Muscle layer of colon (tissue), 2 donors: ENCODE measurements at regions not wholly inside any gene's neighbourhood (a gene's known extent, or its start where the extent isn't known, plus 50 kb on each side); places are given as distances from the start of the nearest gene placed in this dataset.

Source experiments
- H3K27ac ChIP-seq: one replicate; pipeline ENCODE4 v1.7.0; 2013; ENCODE audit warnings: low read depth, mild to moderate bottlenecking, low read length, moderate library complexity
- H3K27me3 ChIP-seq, 2 donors: one replicate each; pipeline ENCODE4 v1.7.0; 2013; ENCODE audit warnings: low read length in 2 of 2, mild to moderate bottlenecking in 2 of 2; ENCODE audit not compliant: insufficient read depth in 2 of 2, control insufficient read depth in 1 of 2
- H3K36me3 ChIP-seq: one replicate; pipeline ENCODE4 v1.7.0; 2013; ENCODE audit warnings: mild to moderate bottlenecking, low read length; ENCODE audit not compliant: insufficient read depth
- H3K4me1 ChIP-seq: one replicate; pipeline ENCODE4 v1.7.0; 2013; ENCODE audit warnings: mild to moderate bottlenecking, low read length; ENCODE audit not compliant: insufficient read depth
- H3K4me3 ChIP-seq, 2 donors: one replicate each; pipeline ENCODE4 v1.7.0; 2013; ENCODE audit warnings: low read length in 2 of 2, low read depth in 1 of 2, mild to moderate bottlenecking in 1 of 2, moderate library complexity in 1 of 2
- H3K9ac ChIP-seq: one replicate; pipeline ENCODE4 v1.7.0; 2013; ENCODE audit warnings: low read length
- H3K9me3 ChIP-seq: one replicate; pipeline ENCODE4 v1.7.0; 2013; ENCODE audit warnings: mild to moderate bottlenecking, low read length
- donor health status: abdominal sarcoma.
- donor health status: Adenocarcinoma of cecum.

DNA sequence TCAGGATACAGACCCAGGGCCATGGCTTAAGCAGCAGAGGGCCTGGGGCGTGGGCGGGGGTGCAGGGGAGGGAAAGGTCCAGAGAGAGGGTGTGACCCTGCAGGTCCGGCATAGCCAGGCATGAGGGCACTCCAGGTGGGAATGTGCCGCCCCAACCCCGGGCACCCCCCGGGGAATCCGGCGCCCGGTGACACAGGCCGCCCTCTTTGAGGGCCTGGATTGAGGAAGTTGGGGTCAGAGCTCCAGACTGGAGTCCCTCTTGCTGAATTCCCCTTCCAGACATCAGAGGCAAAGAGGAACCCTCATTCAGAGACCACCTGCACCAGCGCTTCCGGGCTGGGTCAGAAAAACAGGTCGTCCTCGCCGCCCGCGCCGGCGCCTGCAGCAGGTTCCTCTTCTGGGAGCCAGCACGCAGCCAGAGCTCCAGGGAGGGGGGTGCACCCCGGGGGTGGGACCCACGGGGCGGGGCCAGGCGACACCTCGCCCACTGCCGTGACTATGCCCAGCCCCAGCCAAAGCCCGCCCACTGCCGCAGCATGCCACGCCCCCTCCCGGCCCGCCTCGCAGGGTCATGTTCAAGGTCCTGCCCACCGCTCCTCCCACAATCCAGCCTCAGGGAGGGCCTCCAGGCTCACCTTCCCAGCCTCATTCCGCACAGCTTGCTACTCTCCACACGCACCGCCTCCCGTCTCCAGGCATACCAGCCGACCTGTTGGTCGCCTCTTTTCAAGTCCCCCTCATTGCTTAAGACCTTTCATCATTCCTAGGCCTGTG is 98.3 kb upstream of the ID2 start:
- Histone ChIP-seq H3K27me3 (no peaks in the 10 kb centered on the region), H3K9ac (no peak overlapping the region), H3K36me3 (no peaks in the 10 kb centered on the region), H3K27ac (peak overlapping the region; percentile 6), H3K9me3 (no peaks in the 10 kb centered on the region), H3K4me3 (peak overlapping the region in 1 of 2 donors; percentile 52), H3K4me1 (peaks cover 5% of the 10 kb centered on the region)

DNA sequence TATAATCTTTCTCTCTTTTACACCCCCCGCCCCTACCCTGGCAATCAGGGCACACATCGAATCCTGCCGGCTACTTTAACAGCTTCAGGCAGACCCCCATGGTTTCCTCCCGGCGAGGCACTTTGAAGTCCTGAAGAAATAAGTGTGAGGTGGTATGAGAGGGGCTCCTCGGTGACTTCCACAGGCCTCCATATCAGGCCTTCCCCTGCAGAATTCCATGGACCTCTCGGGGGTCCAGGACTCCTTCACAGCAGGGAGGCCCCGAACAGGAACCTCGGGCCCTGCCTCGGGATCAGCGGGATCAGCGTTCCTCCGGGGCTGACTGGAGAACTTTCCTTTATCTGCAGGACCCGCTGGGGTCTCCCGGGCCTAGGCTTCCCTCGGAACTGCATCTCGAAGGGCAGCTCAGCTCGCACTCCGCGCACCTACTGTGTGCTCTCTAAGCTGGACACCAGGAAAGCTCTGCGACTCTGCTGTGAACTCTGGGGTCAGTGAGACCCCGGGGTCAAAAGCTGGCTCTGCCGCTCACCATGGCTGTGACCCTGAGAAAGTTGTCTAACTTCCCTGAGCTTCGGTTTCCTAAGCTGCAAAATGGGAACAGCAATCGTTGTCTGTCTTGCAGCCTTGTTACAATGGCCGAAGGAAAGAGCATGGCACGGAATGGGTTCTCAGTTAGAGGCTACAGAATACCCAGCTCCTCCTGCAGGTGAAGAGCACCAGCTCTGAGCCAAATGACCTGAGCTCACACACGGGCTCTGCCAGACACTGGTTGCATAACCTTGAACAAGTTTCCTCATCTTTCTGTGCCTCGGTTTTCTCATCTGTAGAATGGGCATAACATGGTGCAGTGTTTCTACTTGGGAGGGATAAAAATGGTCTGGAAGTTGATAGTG is 97.4 kb upstream of the ID2 start:
- Histone ChIP-seq H3K36me3 (no peaks in the 10 kb centered on the region), H3K27ac (no peak overlapping the region), H3K4me3 (peak overlapping the region in 1 of 2 donors; percentile 52), H3K27me3 (no peaks in the 10 kb centered on the region), H3K4me1 (peaks cover 5% of the 10 kb centered on the region), H3K9me3 (no peaks in the 10 kb centered on the region), H3K9ac (no peak overlapping the region)

DNA sequence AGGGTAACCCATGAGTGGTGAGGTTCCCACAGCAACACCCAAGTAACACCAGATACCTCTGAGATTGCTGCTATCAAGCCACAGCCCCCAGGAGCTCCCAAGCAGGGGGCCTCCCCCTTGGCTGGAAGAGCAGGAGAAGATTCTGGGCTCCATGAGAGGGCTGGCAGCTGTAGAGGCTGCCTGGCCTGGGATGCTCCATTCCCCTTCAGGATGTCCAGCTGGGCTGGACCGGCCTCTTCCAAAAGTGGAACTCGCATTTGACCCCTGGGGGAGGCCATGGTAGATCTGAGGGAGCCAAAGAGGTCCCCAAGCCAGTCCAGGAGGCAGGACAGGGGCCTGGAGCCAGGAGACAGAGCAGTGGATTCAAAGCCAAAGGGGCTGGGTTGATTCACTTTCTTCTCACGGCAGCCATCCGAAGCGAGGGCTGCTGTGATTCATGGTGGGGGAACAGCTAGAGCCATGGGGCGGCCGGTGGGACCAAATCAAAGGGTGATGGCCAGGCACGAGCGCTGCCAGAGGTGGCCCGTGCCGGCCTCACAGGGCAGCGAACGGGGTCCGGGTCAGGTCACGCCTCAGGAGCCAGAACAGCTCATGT is 95.3 kb upstream of the ID2 start:
- no peak overlapping the region for H3K27ac ChIP-seq
- no peak overlapping the region for H3K4me3 ChIP-seq
- no peak overlapping the region for H3K9ac ChIP-seq

DNA sequence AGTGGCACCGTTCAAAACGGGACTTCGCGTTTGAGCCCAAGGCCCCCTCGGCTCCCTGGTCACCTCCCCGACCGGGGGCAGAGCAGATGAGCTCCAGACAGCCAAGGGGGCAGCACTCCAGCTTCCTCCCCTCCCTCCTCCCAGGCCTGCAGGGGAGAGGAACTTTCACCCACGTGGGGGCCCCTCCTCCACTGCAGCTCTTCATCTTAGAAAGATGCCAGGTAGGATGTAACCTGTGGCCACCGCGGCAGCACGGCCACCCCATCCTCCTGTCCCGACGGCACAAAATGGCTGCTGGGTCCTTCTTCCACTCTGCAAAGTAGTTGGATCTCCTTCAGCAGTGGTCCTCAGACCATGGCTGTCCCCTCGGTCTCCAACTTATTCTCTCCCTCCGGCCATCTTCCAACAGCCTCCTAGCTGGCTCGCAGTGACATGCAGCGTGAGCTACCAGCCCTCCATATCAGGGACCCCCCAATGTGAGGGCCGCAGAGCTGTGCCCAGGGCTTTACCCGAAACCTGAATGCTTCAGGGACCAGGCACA is 94.5 kb upstream of the ID2 start:
- Histone ChIP-seq H3K9me3 (no peaks in the 10 kb centered on the region), H3K27me3 (no peaks in the 10 kb centered on the region), H3K4me1 (peaks cover 5% of the 10 kb centered on the region), H3K9ac (no peak overlapping the region), H3K36me3 (no peaks in the 10 kb centered on the region), H3K4me3 (no peak overlapping the region), H3K27ac (no peak overlapping the region)

More for the DNA sequence above, 95.3 kb upstream of the ID2 start:
- Histone ChIP-seq H3K36me3 (no peaks in the 10 kb centered on the region), H3K27me3 (no peaks in the 10 kb centered on the region), H3K4me1 (peaks cover 5% of the 10 kb centered on the region), H3K9me3 (no peaks in the 10 kb centered on the region)

- Histone ChIP-seq H3K4me3 (no peak overlapping the region), H3K27me3 (no peaks in the 10 kb centered on the region), H3K27ac (no peak overlapping the region), H3K9ac (no peak overlapping the region), H3K36me3 (no peaks in the 10 kb centered on the region), H3K9me3 (no peaks in the 10 kb centered on the region), H3K4me1 (peaks cover 5% of the 10 kb centered on the region)
Observed at GRCh38 chr2:8587920-8588830, 93.7 kb upstream of the ID2 start.

- Histone ChIP-seq H3K9me3 (no peaks in the 10 kb centered on the region), H3K4me1 (peaks cover 5% of the 10 kb centered on the region), H3K27ac (no peak overlapping the region), H3K36me3 (no peaks in the 10 kb centered on the region), H3K9ac (no peak overlapping the region), H3K27me3 (no peaks in the 10 kb centered on the region), H3K4me3 (no peak overlapping the region)
Observed at GRCh38 chr2:8588831-8589191, 93.0 kb upstream of the ID2 start.

GRCh38 chr2:8589721-8590120 is 92.1 kb upstream of the ID2 start:
- H3K4me1 ChIP-seq: no peaks in the 10 kb centered on the region
- no peaks in the 10 kb centered on the region for H3K36me3 ChIP-seq
- H3K27me3 ChIP-seq: no peaks in the 10 kb centered on the region
- H3K4me3 ChIP-seq: no peak overlapping the region
- no peaks in the 10 kb centered on the region for H3K9me3 ChIP-seq
- no peak overlapping the region for H3K27ac ChIP-seq
- no peak overlapping the region for H3K9ac ChIP-seq

DNA sequence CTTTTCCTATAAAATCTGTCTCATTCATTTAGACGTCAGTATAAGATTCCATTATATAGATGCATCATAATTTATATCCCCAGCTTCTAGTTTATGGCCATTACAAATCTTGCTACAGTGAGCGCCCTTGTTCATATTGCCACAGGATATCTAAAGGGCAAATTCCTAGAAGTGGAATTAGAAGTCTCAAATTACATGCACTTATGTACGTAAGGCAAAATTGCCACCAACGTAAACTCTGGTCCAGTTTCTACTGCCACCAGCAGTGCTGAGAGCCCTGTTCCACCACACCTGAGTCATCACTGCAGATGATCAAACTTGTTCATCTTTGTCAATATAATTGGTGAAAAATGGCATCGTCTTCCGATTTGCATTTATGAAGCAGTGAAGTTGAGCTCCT is 90.9 kb upstream of the ID2 start:
- H3K4me3 ChIP-seq: no peak overlapping the region
- H3K27ac ChIP-seq: no peak overlapping the region
- no peaks in the 10 kb centered on the region for H3K36me3 ChIP-seq

DNA sequence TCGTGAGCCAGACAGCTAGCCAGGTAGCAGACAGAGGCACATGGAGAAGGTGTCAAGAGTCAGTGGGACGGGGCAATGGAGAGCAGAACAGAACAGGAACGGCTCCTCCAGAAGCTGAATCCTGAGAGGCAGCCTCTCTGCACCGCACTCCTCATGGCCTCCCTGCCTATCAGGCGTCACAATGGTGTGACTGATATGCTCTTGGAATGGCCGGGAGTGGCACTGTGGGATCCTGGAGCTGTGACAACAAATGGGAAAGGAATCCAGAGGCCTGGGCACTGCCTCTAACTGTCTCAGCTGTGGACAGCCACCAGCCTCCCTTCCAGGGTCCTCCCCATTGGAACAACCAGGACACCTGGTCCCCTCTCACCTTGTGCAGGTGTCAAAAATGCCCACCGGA is 89.1 kb upstream of the ID2 start:
- no peak overlapping the region for H3K27ac ChIP-seq
- no peaks in the 10 kb centered on the region for H3K36me3 ChIP-seq
- H3K9ac ChIP-seq: no peak overlapping the region
- H3K27me3 ChIP-seq: no peaks in the 10 kb centered on the region
- no peak overlapping the region for H3K4me3 ChIP-seq
- H3K9me3 ChIP-seq: no peaks in the 10 kb centered on the region
- no peaks in the 10 kb centered on the region for H3K4me1 ChIP-seq

More for the DNA sequence above, 90.9 kb upstream of the ID2 start:
- Histone ChIP-seq H3K4me1 (no peaks in the 10 kb centered on the region), H3K9me3 (no peaks in the 10 kb centered on the region), H3K9ac (no peak overlapping the region), H3K27me3 (no peaks in the 10 kb centered on the region)

DNA sequence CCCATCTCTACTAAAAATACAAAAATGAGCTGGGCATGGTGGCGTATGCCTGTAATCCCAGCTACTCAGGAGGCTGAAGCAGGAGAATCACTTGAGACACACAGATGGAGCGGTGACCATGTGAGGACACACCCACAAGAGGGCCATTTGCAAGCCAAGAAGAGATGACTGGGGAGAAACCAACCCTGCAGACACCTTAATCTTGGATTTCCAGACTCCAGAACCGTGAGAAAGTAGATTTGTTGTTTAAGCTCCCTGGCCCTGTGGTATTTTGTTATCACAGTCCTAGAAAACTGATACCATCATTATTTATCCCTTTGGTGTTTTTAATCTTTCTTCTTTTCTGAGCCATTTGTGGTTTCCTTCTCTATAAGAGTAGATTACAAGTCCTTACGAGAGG is 88.6 kb upstream of the ID2 start:
- H3K27me3 ChIP-seq: no peaks in the 10 kb centered on the region
- H3K9me3 ChIP-seq: no peaks in the 10 kb centered on the region

More for the DNA sequence above, 88.6 kb upstream of the ID2 start:
- H3K36me3 ChIP-seq: no peaks in the 10 kb centered on the region
- H3K27ac ChIP-seq: no peak overlapping the region
- no peak overlapping the region for H3K4me3 ChIP-seq
- H3K9ac ChIP-seq: no peak overlapping the region
- H3K4me1 ChIP-seq: no peaks in the 10 kb centered on the region
